ENCODE measurements at regions not wholly inside any gene's neighbourhood (a gene's known extent, or its start where the extent isn't known, plus 50 kb on each side); places are given as distances from the start of the nearest gene placed in this dataset.

DNA sequence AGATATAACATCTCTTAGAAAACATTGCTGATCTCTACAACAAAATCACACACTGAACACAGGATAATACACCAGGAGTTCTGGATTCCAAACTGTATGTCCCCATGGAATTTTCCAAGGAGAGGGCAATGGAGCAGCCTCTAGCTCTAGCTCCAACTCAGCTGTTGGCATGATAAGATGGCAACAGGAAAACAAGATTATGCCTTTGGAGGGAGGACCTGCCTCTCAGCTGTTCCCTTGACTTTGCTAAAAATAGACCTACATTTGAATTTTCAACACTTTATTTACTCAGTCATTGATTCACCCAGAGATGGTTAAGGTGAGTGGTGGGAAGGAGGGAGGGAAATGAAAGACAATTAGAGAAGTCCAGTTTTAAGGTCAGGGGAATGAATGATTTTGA, 246.7 kb downstream of the ALDH8A1 start:
- POLR2A ChIA-PET = no interaction called here
- CTCF ChIA-PET = no interaction called here
- DNase-seq (ENCODE audit: extremely low spot score) = no peak
- TF ChIP-seq, protein P1, sequence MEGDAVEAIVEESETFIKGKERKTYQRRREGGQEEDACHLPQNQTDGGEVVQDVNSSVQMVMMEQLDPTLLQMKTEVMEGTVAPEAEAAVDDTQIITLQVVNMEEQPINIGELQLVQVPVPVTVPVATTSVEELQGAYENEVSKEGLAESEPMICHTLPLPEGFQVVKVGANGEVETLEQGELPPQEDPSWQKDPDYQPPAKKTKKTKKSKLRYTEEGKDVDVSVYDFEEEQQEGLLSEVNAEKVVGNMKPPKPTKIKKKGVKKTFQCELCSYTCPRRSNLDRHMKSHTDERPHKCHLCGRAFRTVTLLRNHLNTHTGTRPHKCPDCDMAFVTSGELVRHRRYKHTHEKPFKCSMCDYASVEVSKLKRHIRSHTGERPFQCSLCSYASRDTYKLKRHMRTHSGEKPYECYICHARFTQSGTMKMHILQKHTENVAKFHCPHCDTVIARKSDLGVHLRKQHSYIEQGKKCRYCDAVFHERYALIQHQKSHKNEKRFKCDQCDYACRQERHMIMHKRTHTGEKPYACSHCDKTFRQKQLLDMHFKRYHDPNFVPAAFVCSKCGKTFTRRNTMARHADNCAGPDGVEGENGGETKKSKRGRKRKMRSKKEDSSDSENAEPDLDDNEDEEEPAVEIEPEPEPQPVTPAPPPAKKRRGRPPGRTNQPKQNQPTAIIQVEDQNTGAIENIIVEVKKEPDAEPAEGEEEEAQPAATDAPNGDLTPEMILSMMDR (IDR thresholded peaks at IDR 0.05; ENCODE audit: control extremely low read depth, extremely low read depth, low read depth, missing control alignments) = no peak

DNA sequence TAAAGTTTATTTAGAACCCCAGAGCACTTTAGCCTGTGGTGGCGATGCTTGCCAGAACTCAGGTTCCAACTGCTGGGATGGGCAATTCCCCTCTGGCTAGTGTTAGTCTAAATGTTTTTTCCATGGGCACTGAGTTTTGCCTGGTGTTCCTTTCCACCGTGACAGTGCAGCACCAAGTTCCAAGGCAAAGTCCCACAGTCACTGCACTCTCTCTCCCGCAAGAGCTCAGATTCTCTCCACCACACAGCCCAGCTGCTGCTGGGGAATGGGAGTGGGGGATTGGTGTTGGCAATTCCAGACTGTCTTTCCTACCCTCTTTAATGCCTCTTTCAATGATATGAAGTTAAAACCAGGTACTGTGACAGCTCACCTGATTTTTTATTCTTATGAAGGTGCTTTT, 247.6 kb downstream of the ALDH8A1 start:
- TF ChIP-seq, protein P1 (IDR thresholded peaks at IDR 0.05; ENCODE audit: control extremely low read depth, extremely low read depth, low read depth, missing control alignments) = no peak
- ChIA-PET CTCF (no interaction called here), POLR2A (no interaction called here)
- no peak for DNase-seq (ENCODE audit: extremely low spot score)

DNA sequence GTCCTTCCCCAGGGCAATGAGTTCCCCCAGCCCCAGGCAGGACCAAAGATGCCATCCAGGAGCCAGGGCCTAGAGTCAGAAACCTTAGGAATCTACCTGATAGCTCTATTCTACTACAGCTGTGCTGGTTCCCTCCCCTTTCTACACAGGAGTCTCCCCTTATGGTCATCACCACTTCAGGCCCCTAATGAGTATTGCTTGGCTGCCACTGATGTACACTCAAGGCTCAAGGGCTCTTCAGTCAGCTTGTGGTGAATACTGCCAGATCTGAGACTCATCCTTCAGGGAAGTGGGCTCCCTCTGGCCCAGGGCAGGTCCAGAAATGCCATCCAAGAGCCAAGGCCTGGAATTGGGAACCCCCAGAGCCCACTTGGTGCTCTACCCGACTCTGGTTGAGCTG, 248.6 kb downstream of the ALDH8A1 start:
- TF ChIP-seq, protein P1 (IDR thresholded peaks at IDR 0.05; ENCODE audit: control extremely low read depth, extremely low read depth, low read depth, missing control alignments) = no peak
- no peak for DNase-seq (ENCODE audit: extremely low spot score)
- ChIA-PET POLR2A (no interaction called here), CTCF (no interaction called here)

DNA sequence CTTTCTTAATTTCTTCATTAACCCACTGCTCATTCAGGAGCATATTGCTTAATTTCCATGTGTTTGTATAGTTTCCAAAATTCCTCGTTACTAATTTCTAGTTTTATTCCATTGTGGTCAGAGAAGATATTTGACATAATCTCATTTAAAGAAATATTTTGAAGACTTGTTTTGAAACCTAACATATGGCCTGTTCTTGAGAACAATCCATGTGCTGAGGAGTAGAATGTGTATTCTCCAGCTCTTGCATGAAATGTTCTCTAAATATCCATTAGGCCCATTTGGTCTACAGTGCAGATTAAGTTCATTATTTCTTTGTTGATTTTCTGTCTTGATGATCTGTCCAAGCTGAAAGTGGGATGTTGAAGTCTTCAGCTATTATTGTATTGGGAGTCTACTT, 251.7 kb downstream of the ALDH8A1 start:
- TF ChIP-seq, protein P1 (IDR thresholded peaks at IDR 0.05; ENCODE audit: control extremely low read depth, extremely low read depth, low read depth, missing control alignments) = no peak
- CTCF ChIA-PET = interaction anchor here (2.7 kb wide), 1 partner anchor 57 kb away, joined by 8 read pairs; no protein-coding TSS in a partner anchor
- POLR2A ChIA-PET = interaction anchor here (0.7 kb wide), 1 partner anchor 442 kb away, joined by 8 read pairs; no protein-coding TSS in a partner anchor
- no peak for DNase-seq (ENCODE audit: extremely low spot score)

DNA sequence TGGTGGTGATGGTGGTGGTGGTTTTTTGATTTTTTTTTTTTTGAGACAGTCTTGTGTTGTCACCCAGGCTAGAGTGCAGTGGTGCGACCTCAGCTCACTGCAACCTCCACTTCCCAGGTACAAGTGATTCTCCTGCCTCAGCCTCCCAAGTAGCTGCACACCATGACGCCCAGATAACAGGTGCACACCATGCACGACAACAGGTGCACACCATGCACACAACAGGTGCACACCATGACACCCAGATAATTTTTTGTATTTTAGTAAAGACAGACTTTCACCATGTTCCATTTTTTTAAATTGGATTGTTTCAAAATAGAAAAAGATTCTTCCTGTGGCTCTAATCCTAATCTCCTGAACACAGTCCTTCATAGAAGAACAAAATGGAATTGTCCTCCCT, 257.9 kb downstream of the ALDH8A1 start:
- ChIA-PET POLR2A (no interaction called here), CTCF (no interaction called here)
- no peak for DNase-seq (ENCODE audit: extremely low spot score)
- TF ChIP-seq, protein P1 (IDR thresholded peaks at IDR 0.05; ENCODE audit: control extremely low read depth, extremely low read depth, low read depth, missing control alignments) = no peak

DNA sequence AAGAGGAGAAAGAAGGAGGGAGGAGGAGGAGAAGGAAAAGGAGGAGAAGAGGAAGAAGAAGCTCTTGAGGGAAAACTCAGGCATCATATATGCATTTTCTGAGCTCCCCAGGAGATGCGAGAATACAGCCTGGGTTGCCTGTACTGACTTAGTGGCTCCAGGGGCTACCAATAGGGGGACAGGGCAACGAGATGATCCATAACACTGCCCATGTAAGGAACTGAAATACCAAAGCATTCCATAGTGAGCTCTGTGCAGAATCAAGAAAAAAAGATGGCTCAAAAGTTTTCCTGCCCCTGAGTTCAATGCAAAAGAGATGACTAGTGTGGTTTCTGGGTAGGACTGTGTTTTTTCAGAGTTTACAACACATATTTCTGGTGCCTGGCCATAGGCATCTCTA, 258.7 kb downstream of the ALDH8A1 start:
- ChIA-PET POLR2A (no interaction called here), CTCF (no interaction called here)
- TF ChIP-seq, protein P1 (IDR thresholded peaks at IDR 0.05; ENCODE audit: control extremely low read depth, extremely low read depth, low read depth, missing control alignments) = no peak
- no peak for DNase-seq (ENCODE audit: extremely low spot score)

DNA sequence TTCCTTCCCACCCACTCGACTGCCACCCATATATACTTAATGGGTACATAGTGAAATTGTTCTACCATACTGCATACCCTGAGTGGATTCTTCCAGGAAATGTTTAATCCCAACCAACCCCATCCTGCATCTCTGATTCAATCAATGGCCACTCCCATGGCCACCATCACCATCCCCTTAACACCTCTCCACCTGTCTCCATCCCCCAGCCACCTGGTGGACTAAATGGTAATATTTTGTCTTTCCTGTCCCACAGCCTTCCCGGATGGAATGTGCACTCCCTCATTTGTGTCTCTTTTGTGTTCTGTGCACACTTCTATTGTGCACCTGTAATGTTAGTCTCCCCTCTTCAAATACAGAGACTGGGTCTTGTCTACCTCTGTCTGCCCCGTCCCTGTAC, 259.9 kb downstream of the ALDH8A1 start:
- POLR2A ChIA-PET = no interaction called here
- CTCF ChIA-PET = no interaction called here
- no peak for DNase-seq (ENCODE audit: extremely low spot score)
- TF ChIP-seq, protein P1 (IDR thresholded peaks at IDR 0.05; ENCODE audit: control extremely low read depth, extremely low read depth, low read depth, missing control alignments) = no peak
